ENCODE measurements at regions not wholly inside any gene's neighbourhood (a gene's known extent, or its start where the extent isn't known, plus 50 kb on each side); places are given as distances from the start of the nearest gene placed in this dataset.

DNA sequence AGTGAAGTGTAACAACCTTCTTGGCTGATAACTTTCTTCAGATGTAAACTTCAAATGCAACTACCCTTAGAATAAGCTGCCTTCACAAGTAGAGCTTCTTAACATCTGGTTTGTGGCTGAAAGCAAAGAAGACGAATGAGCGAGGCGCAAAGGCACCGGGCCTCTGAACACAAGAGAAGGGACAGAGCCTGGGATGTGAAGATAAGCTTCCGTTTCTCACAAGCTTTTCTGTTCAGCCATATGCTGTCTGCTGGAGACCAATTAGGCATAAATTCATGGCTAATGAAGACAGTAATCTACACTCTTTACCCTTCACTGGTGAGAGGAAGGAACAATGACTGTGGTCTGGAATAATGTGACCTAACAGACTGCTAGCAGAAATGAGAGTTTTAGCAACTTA is 195.2 kb downstream of the ATXN7L3B start (continued):
- TF ChIP-seq, protein P1, sequence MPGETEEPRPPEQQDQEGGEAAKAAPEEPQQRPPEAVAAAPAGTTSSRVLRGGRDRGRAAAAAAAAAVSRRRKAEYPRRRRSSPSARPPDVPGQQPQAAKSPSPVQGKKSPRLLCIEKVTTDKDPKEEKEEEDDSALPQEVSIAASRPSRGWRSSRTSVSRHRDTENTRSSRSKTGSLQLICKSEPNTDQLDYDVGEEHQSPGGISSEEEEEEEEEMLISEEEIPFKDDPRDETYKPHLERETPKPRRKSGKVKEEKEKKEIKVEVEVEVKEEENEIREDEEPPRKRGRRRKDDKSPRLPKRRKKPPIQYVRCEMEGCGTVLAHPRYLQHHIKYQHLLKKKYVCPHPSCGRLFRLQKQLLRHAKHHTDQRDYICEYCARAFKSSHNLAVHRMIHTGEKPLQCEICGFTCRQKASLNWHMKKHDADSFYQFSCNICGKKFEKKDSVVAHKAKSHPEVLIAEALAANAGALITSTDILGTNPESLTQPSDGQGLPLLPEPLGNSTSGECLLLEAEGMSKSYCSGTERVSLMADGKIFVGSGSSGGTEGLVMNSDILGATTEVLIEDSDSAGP (CRISPR knock-in tag; IDR thresholded peaks at IDR 0.05; ENCODE audit: borderline replicate concordance): no peak
- TF ChIP-seq TBX2 (CRISPR knock-in tag; IDR thresholded peaks at IDR 0.05; ENCODE audit: borderline replicate concordance): no peak

- DNase-seq (ENCODE audit: low spot score) (no peak), FAIRE-seq (no peak), ATAC-seq (no peak)
- Histone ChIP-seq H2AFZ (ENCODE audit: low read length) (no peak overlapping the region), H3K4me1 (ENCODE audit: insufficient read depth, low read length) (no peaks in the 10 kb centered on the region), H3K79me2 (ENCODE audit: insufficient read depth, low read length) (no peaks in the 10 kb centered on the region), H3K4me3 (replicated peaks in 1 of 3; ENCODE audit: insufficient read depth in 1 of 3, low read depth in 2 of 3, low read length in 3 of 3) (no peak overlapping the region), H3K27ac (ENCODE audit: extremely low read length, insufficient read depth, low read length) (no peak overlapping the region), H3K9me3 (ENCODE audit: low read length) (no peaks in the 10 kb centered on the region), H3K36me3 (replicated peaks in 1 of 2; ENCODE audit: control insufficient read depth in 1 of 2, insufficient read depth in 2 of 2, low read length in 2 of 2) (no peaks in the 10 kb centered on the region), H3K4me2 (ENCODE audit: low read depth, low read length) (no peak overlapping the region), H3K27me3 (ENCODE audit: control insufficient read depth in 1 of 2, insufficient read depth in 2 of 2, low read length in 2 of 2) (no peaks in the 10 kb centered on the region; a peak in 1 of 5 replicates), H3K9ac (ENCODE audit: insufficient read depth, low read depth, low read length) (no peak overlapping the region), H4K20me1 (ENCODE audit: insufficient read depth, low read length) (no peaks in the 10 kb centered on the region)
- intact Hi-C loops (cut with micrococcal nuclease; ENCODE audit: unreplicated experiment): no loop called here
- BruUV-seq (replicated peaks): no TSS peak
- in situ Hi-C loops (cut with HindIII; ENCODE audit: extremely low pct_ligation_motif_present, low pct_unique_long_range_greater_than_20kb): no loop called here
- ChIA-PET POLR2A (no interaction called here), CTCF (ENCODE audit: low intra/inter-chr PET ratio, low total read pairs) (no interaction called here)
- 31% methylated on average over 4 of the region's 4 CpGs for WGBS (ENCODE audit: low lambda C conversion rate)
- TF ChIP-seq ZKSCAN5 (CRISPR knock-in tag; IDR thresholded peaks at IDR 0.05) (no peak), ZBTB2 (CRISPR knock-in tag; IDR thresholded peaks at IDR 0.05; ENCODE audit: low read depth) (no peak), MEF2D (CRISPR knock-in tag; IDR thresholded peaks at IDR 0.05) (no peak), ZNF766 (CRISPR knock-in tag; IDR thresholded peaks at IDR 0.05; ENCODE audit: borderline replicate concordance) (no peak), SYNCRIP (IDR thresholded peaks at IDR 0.05; ENCODE audit: insufficient read depth, low read depth, low read length) (no peak)
- TF ChIP-seq, protein P2, sequence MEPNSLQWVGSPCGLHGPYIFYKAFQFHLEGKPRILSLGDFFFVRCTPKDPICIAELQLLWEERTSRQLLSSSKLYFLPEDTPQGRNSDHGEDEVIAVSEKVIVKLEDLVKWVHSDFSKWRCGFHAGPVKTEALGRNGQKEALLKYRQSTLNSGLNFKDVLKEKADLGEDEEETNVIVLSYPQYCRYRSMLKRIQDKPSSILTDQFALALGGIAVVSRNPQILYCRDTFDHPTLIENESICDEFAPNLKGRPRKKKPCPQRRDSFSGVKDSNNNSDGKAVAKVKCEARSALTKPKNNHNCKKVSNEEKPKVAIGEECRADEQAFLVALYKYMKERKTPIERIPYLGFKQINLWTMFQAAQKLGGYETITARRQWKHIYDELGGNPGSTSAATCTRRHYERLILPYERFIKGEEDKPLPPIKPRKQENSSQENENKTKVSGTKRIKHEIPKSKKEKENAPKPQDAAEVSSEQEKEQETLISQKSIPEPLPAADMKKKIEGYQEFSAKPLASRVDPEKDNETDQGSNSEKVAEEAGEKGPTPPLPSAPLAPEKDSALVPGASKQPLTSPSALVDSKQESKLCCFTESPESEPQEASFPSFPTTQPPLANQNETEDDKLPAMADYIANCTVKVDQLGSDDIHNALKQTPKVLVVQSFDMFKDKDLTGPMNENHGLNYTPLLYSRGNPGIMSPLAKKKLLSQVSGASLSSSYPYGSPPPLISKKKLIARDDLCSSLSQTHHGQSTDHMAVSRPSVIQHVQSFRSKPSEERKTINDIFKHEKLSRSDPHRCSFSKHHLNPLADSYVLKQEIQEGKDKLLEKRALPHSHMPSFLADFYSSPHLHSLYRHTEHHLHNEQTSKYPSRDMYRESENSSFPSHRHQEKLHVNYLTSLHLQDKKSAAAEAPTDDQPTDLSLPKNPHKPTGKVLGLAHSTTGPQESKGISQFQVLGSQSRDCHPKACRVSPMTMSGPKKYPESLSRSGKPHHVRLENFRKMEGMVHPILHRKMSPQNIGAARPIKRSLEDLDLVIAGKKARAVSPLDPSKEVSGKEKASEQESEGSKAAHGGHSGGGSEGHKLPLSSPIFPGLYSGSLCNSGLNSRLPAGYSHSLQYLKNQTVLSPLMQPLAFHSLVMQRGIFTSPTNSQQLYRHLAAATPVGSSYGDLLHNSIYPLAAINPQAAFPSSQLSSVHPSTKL (CRISPR knock-in tag; IDR thresholded peaks at IDR 0.05): no peak
Measured at GRCh38 chr12:74741112-74741511, 203.5 kb downstream of the ATXN7L3B start.

Measured in HepG2 (cell line).